Spleen (tissue), 11 donors: ENCODE measurements at regions not wholly inside any gene's neighbourhood (a gene's known extent, or its start where the extent isn't known, plus 50 kb on each side); places are given as distances from the start of the nearest gene placed in this dataset.

Source experiments
- DNase-seq: peaks from one replicate; pipeline ENCODE4 v3.0.0-alpha.2; 2020
- H3K27ac ChIP-seq, 8 donors: fragments of 200-600 bp; sonication (generic) in 7 of 8; 1 replicate in 4 of 8; 2 replicates in 4 of 8; pipeline versions ENCODE4 v1.5.0 to v1.8.0; 2016 to 2021; ENCODE audit warnings: inconsistent platforms in 4 of 8, mild to moderate bottlenecking in 4 of 8, moderate library complexity in 1 of 8
- H3K27me3 ChIP-seq, 7 donors: fragments of 200-600 bp; sonication (generic) in 6 of 7; replicated peaks in 1 of 7; 1 replicate in 4 of 7; 2 replicates in 3 of 7; pipeline versions ENCODE4 v1.5.0 to v1.8.0; 2016 to 2021; ENCODE audit warnings: inconsistent platforms in 3 of 7, mild to moderate bottlenecking in 1 of 7
- H3K36me3 ChIP-seq, 6 donors: fragments of 200-600 bp; sonication (generic) in 5 of 6; 1 replicate in 4 of 6; 2 replicates in 2 of 6; pipeline versions ENCODE4 v1.5.0 to v1.8.0; 2016 to 2021; ENCODE audit warnings: inconsistent platforms in 2 of 6
- H3K4me1 ChIP-seq, 6 donors: fragments of 200-600 bp; sonication (generic) in 5 of 6; 1 replicate in 3 of 6; 2 replicates in 3 of 6; pipeline versions ENCODE4 v1.5.0 to v1.8.0; 2016 to 2021; ENCODE audit warnings: inconsistent platforms in 3 of 6
- H3K4me3 ChIP-seq, 8 donors: fragments of 200-600 bp; sonication (generic) in 7 of 8; 1 replicate in 4 of 8; 2 replicates in 4 of 8; pipeline versions ENCODE4 v1.5.0 to v1.8.0; 2016 to 2021; ENCODE audit warnings: inconsistent platforms in 4 of 8, mild to moderate bottlenecking in 4 of 8, moderate library complexity in 2 of 8
- H3K9me3 ChIP-seq, 8 donors: fragments of 200-600 bp; sonication (generic) in 7 of 8; 1 replicate in 4 of 8; 2 replicates in 4 of 8; pipeline versions ENCODE4 v1.5.0 to v1.8.0; 2016 to 2021; ENCODE audit warnings: inconsistent platforms in 4 of 8
- POLR2A ChIP-seq, 3 donors: fragments of 450-650 bp; IDR thresholded peaks; one replicate each; pipeline ENCODE4 v1.5.1; 2017; ENCODE audit warnings: antibody characterized with exemption in 3 of 3, mild to moderate bottlenecking in 1 of 3
- POLR2AphosphoS5 ChIP-seq, 3 donors: sonication (generic); formaldehyde crosslinking; IDR thresholded peaks; one replicate each; pipeline ENCODE4 v1.5.1; 2017; ENCODE audit warnings: antibody characterized with exemption in 3 of 3
- WGBS, 5 donors: extraction: QIAGEN DNeasy Blood & Tissue Kit in 3 of 5; methylation state at CpG; one replicate each; pipeline versions ENCODE4 v1.1.5 to v1.1.7; 2013 to 2018; 5-methylcytosine and 5-hydroxymethylcytosine counted together
- intact Hi-C: fragments of 100-400 bp; cut with DNase I; formaldehyde crosslinking; loops from one replicate; pipeline ENCODE4 v1.15.0; 2023; ENCODE audit warnings: low total_unique reads
- TF ChIP-seq, protein P1 (sequence below), 11 experiments: fragments of 200-600 bp in 7 of 11; fragments of 450-650 bp in 4 of 11; sonication (generic) in 4 of 11; IDR thresholded peaks in 8 of 11; conservative IDR thresholded peaks in 3 of 11; 1 replicate in 7 of 11; 2 replicates in 4 of 11; pipeline versions ENCODE4 v1.4.0 to v1.8.0; 2016 to 2021; ENCODE audit warnings: antibody characterized with exemption in 11 of 11, inconsistent platforms in 4 of 11, mild to moderate bottlenecking in 1 of 11
- donor health status: healthy with polysubstance abuse.
- donor health status: DM: no; HTN: no; CAD: no; lungs with moderate emphysema.
- donor health status: DM: no; HTN: no; CAD: no.
- donor health status: Bipolar disorder and iron deficiency.
- donor health status: healthy.
- donor health status: DM: no; HTN: no; CAD: no.
- donor health status: DM: yes; HTN: yes; CAD: no.

DNA sequence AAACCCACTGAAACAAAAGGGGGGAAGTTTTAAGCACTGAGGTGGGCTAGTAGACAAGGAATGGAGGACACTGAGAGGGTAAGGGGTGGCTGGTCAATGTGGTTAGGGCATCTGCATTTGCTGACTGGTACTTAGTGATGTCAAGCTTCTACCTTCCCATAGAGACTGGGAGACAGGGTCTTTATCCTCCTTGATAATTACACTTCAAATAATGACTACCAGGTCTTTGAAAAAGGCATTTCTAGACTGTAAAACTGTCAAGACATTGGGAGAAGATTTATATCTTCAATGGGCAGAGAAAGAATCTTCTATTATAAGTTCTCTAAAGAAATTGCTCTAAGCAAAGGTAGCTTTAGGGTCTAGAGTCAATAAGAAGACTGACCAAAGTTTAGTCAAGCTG lies 1490.8 kb upstream of the PCDH20 start:
- no peak overlapping the region for H3K27ac ChIP-seq
- H3K36me3 ChIP-seq, result no peaks in the 10 kb centered on the region
- peaks cover 0 to 11% (median 4%) of the 10 kb centered on the region in 8 donors for H3K9me3 ChIP-seq
- no peak overlapping the region for H3K4me3 ChIP-seq
- no peaks in the 10 kb centered on the region for H3K4me1 ChIP-seq
- no peaks in the 10 kb centered on the region for H3K27me3 ChIP-seq
- no peak for TF ChIP-seq POLR2A (IDR thresholded peaks at IDR 0.05)
- TF ChIP-seq, protein P1, sequence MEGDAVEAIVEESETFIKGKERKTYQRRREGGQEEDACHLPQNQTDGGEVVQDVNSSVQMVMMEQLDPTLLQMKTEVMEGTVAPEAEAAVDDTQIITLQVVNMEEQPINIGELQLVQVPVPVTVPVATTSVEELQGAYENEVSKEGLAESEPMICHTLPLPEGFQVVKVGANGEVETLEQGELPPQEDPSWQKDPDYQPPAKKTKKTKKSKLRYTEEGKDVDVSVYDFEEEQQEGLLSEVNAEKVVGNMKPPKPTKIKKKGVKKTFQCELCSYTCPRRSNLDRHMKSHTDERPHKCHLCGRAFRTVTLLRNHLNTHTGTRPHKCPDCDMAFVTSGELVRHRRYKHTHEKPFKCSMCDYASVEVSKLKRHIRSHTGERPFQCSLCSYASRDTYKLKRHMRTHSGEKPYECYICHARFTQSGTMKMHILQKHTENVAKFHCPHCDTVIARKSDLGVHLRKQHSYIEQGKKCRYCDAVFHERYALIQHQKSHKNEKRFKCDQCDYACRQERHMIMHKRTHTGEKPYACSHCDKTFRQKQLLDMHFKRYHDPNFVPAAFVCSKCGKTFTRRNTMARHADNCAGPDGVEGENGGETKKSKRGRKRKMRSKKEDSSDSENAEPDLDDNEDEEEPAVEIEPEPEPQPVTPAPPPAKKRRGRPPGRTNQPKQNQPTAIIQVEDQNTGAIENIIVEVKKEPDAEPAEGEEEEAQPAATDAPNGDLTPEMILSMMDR (IDR thresholded peaks at IDR 0.05 in 8 of 11, conservative IDR thresholded peaks at IDR 0.05 in 3 of 11), result no peak
- no peak for TF ChIP-seq POLR2AphosphoS5 (IDR thresholded peaks at IDR 0.05)
- DNase-seq, result no peak
- intact Hi-C loops, result no loop called here

DNA sequence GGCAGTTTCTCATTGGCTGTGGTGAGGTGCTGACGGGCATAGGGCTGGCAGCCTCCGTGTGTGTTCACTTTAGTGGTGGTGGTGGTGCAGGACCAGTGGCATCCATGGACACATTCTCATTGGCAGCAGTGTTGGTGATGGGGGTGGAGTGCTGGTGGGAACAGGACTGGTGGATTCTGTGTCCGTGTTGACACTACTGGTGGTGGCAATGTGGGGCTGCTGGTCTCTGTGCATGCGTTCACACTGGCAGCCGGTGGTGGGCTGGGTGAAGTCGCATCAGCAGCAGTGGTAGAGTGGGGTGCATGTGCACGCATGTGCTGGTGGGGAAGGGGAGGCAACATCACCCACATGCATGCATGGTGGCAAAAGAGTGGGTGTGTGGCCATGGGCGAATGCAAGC lies 1471.4 kb upstream of the PCDH20 start:
- intact Hi-C loops, result no loop called here
- 89 to 93% (median 91%) methylated on average over 8 of the region's 8 CpGs for WGBS, 5 donors
- peaks cover 0 to 23% (median 8%) of the 10 kb centered on the region in 8 donors for H3K9me3 ChIP-seq
- H3K4me1 ChIP-seq, result no peaks in the 10 kb centered on the region
- TF ChIP-seq POLR2A (IDR thresholded peaks at IDR 0.05), result no peak
- TF ChIP-seq, protein P1 (IDR thresholded peaks at IDR 0.05 in 8 of 11, conservative IDR thresholded peaks at IDR 0.05 in 3 of 11), result no peak
- TF ChIP-seq POLR2AphosphoS5 (IDR thresholded peaks at IDR 0.05), result no peak
- no peak overlapping the region for H3K27ac ChIP-seq
- no peak overlapping the region for H3K4me3 ChIP-seq
- H3K27me3 ChIP-seq, result no peaks in the 10 kb centered on the region
- H3K36me3 ChIP-seq, result no peaks in the 10 kb centered on the region
- DNase-seq, result no peak

DNA sequence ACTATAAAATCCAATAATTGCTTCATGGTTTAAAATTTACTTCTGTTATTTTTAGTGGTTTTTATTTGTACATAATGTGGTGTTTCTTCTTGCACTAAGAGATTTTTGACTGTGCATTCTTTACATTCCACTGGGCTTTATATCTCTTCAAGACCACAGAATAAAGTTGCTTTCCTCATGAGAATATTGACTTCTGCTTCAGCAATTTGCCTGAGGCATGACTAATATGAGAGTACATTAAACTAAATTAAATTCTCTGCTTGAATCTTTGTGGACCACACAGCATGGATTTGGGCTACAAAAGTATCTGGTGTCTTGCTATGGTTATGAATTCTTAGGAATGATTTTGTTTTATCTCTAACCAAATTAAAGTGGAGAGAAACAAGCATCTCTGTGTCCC lies 1463.4 kb upstream of the PCDH20 start:
- no peak for TF ChIP-seq POLR2A (IDR thresholded peaks at IDR 0.05)
- no peak overlapping the region for H3K27ac ChIP-seq

DNA sequence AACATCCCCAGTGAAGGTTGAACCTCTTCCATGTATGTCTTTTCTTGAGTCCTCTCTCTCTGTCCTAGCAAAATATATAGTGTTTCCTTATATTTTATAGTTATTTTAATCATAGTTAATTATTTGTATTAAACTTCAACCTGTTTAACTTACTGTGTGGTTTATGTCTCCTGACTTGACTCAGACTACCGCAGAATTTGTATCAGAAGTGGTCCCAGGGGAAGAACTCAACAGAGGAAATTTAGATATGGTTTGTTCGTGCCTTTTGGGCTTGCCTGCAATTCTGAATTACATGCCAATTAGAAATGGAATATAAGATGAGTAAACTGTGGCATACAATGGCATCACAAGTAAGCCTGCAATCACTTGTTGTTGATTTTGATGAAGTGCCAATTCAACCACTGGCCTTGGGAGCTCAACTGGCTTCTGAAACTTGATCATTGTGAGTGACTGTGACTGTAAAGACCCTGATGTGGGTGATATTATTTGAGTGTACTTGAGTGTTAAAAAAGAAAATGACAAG lies 1459.5 kb upstream of the PCDH20 start:
- Histone ChIP-seq H3K27ac (no peak overlapping the region), H3K36me3 (no peaks in the 10 kb centered on the region), H3K4me1 (no peaks in the 10 kb centered on the region), H3K9me3 (peaks cover 0 to 43% (median 8%) of the 10 kb centered on the region in 8 donors), H3K27me3 (no peaks in the 10 kb centered on the region), H3K4me3 (no peak overlapping the region)
- no peak for TF ChIP-seq POLR2A (IDR thresholded peaks at IDR 0.05)
- no peak for TF ChIP-seq POLR2AphosphoS5 (IDR thresholded peaks at IDR 0.05)
- TF ChIP-seq, protein P1 (IDR thresholded peaks at IDR 0.05 in 8 of 11, conservative IDR thresholded peaks at IDR 0.05 in 3 of 11), result no peak
- 62 to 80% (median 73%) methylated on average over 2 of the region's 2 CpGs for WGBS, 5 donors
- intact Hi-C loops, result no loop called here
- DNase-seq, result no peak

More for the DNA sequence above, 1463.4 kb upstream of the PCDH20 start:
- Histone ChIP-seq H3K36me3 (no peaks in the 10 kb centered on the region), H3K27me3 (no peaks in the 10 kb centered on the region), H3K4me1 (no peaks in the 10 kb centered on the region), H3K9me3 (peaks cover 0 to 60% (median 26%) of the 10 kb centered on the region in 8 donors), H3K4me3 (no peak overlapping the region)
- no peak for DNase-seq
- intact Hi-C loops, result no loop called here

DNA sequence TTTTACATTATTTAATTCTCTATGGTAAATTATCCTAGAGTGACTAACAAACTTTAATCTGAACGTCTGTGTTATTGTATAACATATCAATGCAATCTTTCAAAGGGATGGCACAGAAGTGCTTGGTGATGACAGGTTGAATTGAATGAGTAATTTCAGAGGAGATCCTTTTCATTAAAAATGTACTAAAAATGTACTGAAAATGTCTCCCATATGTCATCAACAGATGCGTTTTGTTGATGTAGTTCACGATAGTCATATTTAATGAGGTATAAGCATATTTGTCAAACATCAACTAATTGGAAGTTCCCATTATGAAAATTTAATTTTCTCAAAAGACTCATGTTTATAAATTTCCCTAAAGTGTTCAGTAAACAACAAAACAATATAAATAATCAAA lies 1434.7 kb upstream of the PCDH20 start:
- 68 to 82% (median 74%) methylated on average over 3 of the region's 3 CpGs for WGBS, 5 donors
- Histone ChIP-seq H3K36me3 (no peaks in the 10 kb centered on the region), H3K9me3 (peaks cover 0 to 3% (median 0%) of the 10 kb centered on the region in 8 donors), H3K4me3 (no peak overlapping the region), H3K27ac (no peak overlapping the region), H3K4me1 (no peaks in the 10 kb centered on the region), H3K27me3 (no peaks in the 10 kb centered on the region)
- DNase-seq, result no peak
- TF ChIP-seq POLR2A (IDR thresholded peaks at IDR 0.05) (no peak), POLR2AphosphoS5 (IDR thresholded peaks at IDR 0.05) (no peak)
- TF ChIP-seq, protein P1 (IDR thresholded peaks at IDR 0.05 in 8 of 11, conservative IDR thresholded peaks at IDR 0.05 in 3 of 11), result no peak
- intact Hi-C loops, result no loop called here
